Aorta (tissue), 5 donors: ENCODE measurements at regions not wholly inside any gene's neighbourhood (a gene's known extent, or its start where the extent isn't known, plus 50 kb on each side); places are given as distances from the start of the nearest gene placed in this dataset.

Source experiments
- ATAC-seq: fragments of 200-7000 bp; cut with Tn5 transposase; one replicate; pipeline ENCODE4 v1.9.1; 2022; ENCODE audit warnings: moderate library complexity; ENCODE audit not compliant: low FRiP score
- DNase-seq, 2 donors: peaks; one replicate each; pipeline ENCODE4 v3.0.0-alpha.2; 2020
- H3K27ac ChIP-seq, 2 donors: one replicate each; pipeline ENCODE4 v1.5.1; 2013; ENCODE audit warnings: low read length in 2 of 2, mild to moderate bottlenecking in 2 of 2, moderate library complexity in 2 of 2, control low read depth in 1 of 2, inconsistent platforms in 1 of 2, low read depth in 1 of 2
- H3K27me3 ChIP-seq, 2 donors: one replicate each; pipeline ENCODE4 v1.6.1; 2013; ENCODE audit warnings: control low read depth in 1 of 2, low read length in 1 of 2, mild to moderate bottlenecking in 1 of 2, moderate library complexity in 1 of 2; ENCODE audit not compliant: insufficient read depth in 2 of 2, control insufficient read depth in 1 of 2
- H3K36me3 ChIP-seq, 2 donors: one replicate each; pipeline ENCODE4 v1.6.1; 2013; ENCODE audit warnings: control low read depth in 1 of 2, low read length in 1 of 2, mild to moderate bottlenecking in 1 of 2; ENCODE audit not compliant: insufficient read depth in 2 of 2, control insufficient read depth in 1 of 2
- H3K4me1 ChIP-seq, 2 donors: one replicate each; pipeline ENCODE4 v1.6.1; 2013; ENCODE audit warnings: low read length in 2 of 2, control low read depth in 1 of 2, mild to moderate bottlenecking in 1 of 2, moderate library complexity in 1 of 2; ENCODE audit not compliant: insufficient read depth in 2 of 2, control insufficient read depth in 1 of 2
- H3K4me3 ChIP-seq, 2 donors: one replicate each; pipeline ENCODE4 v1.5.1; 2013; ENCODE audit warnings: low read length in 2 of 2, control low read depth in 1 of 2, mild to moderate bottlenecking in 1 of 2
- H3K9me3 ChIP-seq: one replicate; pipeline ENCODE4 v1.6.1; 2013; ENCODE audit warnings: mild to moderate bottlenecking, low read length; ENCODE audit not compliant: control insufficient read depth
- WGBS, 2 donors: extraction: QIAGEN DNeasy Blood & Tissue Kit; methylation state at CpG; one replicate each; pipeline ENCODE4 v1.1.7; 2013; 5-methylcytosine and 5-hydroxymethylcytosine counted together
- intact Hi-C, 2 donors: fragments of 100-400 bp; cut with DNase I; formaldehyde crosslinking; loops; one replicate each; pipeline versions ENCODE4 v1.14.2 to v1.15.0; 2022
- donor health status: healthy with polysubstance abuse.
- donor health status: Bipolar disorder and iron deficiency.
- donor health status: DM: no; HTN: no; CAD: no.
- donor health status: DM: no; HTN: no; CAD: no.
- donor health status: DM: yes; HTN: yes; CAD: no.

DNA sequence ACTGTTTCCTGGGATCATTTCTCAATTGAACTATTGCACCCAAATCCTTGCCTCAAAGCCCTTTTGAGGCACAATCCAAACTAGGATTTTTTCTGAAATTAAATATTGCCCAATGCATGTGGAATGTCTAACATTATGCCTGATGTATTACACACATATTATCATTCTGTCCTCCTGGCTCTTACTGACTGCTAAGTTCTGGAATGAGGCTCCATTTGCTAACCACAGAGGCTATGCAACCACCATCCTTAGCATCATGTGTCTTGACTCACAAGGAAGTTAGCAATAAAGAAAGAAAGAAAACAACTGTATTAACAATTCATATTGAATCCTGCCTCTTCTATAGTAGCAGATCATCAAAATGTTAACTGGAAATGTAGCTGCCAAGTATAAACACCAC, 1142.7 kb downstream of the CNTNAP5 start:
- no peaks in the 10 kb centered on the region for H3K4me1 ChIP-seq
- ATAC-seq (no peak), DNase-seq (no peak)
- intact Hi-C loops: no loop called here
- H3K36me3 ChIP-seq: no peaks in the 10 kb centered on the region
- no peak overlapping the region for H3K4me3 ChIP-seq
- peaks cover 1% of the 10 kb centered on the region for H3K9me3 ChIP-seq
- no peaks in the 10 kb centered on the region for H3K27me3 ChIP-seq
- no peak overlapping the region for H3K27ac ChIP-seq

DNA sequence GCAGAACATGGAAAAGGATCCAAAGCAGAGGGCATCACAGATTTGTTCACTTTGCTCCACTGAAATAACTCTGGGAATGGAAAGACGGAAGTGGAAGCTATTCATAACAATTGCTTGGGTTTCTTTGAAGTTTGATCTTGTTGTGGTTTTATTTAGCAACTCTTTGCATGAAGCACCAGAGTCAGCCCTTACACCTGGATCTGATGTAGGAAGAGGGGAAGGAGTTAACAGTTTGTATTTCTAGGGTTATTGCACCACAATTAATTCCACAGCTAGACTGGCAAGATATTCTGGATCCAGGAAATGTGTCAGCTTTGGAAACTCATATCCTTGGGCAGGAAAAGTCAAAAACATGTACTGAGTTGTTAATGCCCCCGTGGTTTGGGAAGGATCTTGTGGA, 1143.4 kb downstream of the CNTNAP5 start:
- Histone ChIP-seq H3K27me3 (no peaks in the 10 kb centered on the region), H3K4me3 (no peak overlapping the region), H3K9me3 (peaks cover 1% of the 10 kb centered on the region), H3K27ac (no peak overlapping the region), H3K36me3 (no peaks in the 10 kb centered on the region), H3K4me1 (no peaks in the 10 kb centered on the region)
- 55 to 67% methylated on average over 2 of the region's 2 CpGs for WGBS, 2 donors
- intact Hi-C loops: no loop called here
- DNase-seq (no peak), ATAC-seq (no peak)

DNA sequence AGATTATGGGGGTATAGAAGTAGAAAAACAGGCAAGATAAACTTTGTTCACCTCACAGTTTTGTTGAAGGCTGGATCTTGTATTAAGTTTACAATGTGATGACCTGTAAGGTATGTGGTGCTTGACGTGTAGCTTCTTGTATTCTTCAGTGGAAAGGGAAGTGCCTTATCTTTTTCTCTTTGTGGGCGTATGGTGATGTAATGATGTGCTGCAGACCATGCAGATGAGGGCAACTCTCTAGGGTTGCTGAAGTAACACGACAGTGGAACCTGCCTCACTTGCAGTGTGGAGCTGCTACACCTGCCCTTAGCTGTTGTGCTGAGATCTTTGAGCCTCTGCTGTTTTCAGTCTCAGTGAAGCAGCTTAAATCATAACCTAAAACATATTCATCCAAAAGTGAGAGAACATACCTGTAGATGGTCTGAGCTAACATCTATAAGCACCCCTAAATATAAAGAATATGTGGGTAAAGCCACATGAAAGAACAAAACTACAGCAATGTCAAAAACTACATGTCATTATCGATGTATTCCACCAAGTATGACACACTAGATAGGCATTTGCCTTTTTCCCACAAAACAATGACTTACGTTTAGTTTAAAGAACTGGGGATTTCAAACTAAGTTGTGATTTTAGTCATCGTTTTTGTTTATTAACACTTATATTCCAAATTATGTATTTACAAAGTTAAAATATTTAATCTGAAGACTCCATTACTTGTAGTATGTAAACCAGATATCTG, 1144.1 kb downstream of the CNTNAP5 start:
- Histone ChIP-seq H3K4me1 (no peaks in the 10 kb centered on the region), H3K27ac (no peak overlapping the region), H3K36me3 (no peaks in the 10 kb centered on the region), H3K9me3 (peaks cover 1% of the 10 kb centered on the region), H3K4me3 (no peak overlapping the region), H3K27me3 (no peaks in the 10 kb centered on the region)
- ATAC-seq (no peak), DNase-seq (no peak)
- WGBS, 2 donors: 64 to 68% methylated on average over 6 of the region's 6 CpGs
- intact Hi-C loops: no loop called here

DNA sequence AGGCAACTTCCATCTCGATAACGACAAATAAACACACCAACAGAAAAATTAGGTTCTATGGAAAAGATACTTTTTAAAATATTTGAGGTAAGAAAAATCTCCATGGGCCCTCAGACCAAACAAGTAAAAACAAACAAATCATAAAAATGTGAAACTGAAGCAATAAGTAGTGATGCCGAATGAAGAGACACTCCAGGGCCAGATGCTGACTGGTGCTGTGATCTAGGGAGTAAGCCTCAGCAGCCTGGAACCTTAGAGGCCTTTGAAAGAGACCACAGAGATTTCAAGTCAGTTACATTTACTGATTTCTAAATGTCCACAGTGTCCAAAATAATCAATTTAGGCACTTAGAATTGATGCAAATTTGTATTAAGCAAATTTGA, 1144.7 kb downstream of the CNTNAP5 start:
- DNase-seq: no peak
- Histone ChIP-seq H3K4me1 (no peaks in the 10 kb centered on the region), H3K9me3 (peaks cover 1% of the 10 kb centered on the region), H3K27ac (no peak overlapping the region), H3K36me3 (no peaks in the 10 kb centered on the region), H3K4me3 (no peak overlapping the region), H3K27me3 (no peaks in the 10 kb centered on the region)
- intact Hi-C loops: no loop called here
- ATAC-seq: no peak
- 78 to 93% methylated on average over 3 of the region's 3 CpGs for WGBS, 2 donors

DNA sequence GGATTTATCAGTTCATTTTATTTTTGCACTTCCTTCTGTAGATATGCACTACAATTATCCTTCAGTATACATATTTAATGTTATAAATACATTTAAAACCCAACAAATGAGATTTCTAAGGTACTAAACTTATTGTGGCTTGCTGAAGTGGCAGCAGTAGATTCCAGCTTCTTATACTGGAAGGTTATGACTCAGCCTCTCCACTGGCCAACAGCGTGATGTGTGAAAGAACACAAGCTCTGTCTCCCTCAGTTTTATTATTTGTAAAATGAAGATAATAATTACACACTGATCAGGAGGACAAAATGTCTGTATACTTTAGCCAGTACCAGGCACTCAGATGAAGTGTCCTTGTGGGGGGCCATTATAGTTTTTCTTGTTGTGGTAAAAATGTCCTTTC, 1147.1 kb downstream of the CNTNAP5 start:
- Histone ChIP-seq H3K36me3 (no peaks in the 10 kb centered on the region), H3K4me1 (no peaks in the 10 kb centered on the region), H3K9me3 (peaks cover 3% of the 10 kb centered on the region), H3K4me3 (no peak overlapping the region), H3K27me3 (no peaks in the 10 kb centered on the region), H3K27ac (no peak overlapping the region)
- WGBS, 2 donors: 78 to 81% methylated on average over 1 of the region's 1 CpG
- intact Hi-C loops: no loop called here
- DNase-seq (no peak), ATAC-seq (no peak)

DNA sequence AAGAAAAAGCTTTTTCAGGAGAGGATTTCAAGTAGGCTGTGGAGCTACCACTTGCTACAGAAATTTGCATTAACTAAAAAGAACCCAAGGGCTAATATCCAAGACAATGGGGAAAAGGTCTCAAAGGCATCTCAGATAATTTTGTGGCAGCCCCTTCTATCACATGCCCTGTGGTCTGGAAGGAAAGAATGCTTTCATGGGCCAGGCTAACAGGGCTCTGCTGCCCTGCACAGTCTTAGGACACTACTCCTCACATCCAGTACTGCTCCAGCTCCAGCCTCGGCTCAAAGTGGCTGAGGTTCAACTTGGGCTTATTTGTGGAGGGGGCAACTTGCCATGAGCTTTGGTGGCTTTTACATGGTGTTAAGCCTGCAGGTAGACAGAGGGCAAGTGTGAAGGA, 1150.3 kb downstream of the CNTNAP5 start:
- Histone ChIP-seq H3K27ac (no peak overlapping the region), H3K27me3 (no peaks in the 10 kb centered on the region), H3K4me3 (no peak overlapping the region), H3K36me3 (no peaks in the 10 kb centered on the region), H3K4me1 (no peaks in the 10 kb centered on the region), H3K9me3 (peaks cover 2% of the 10 kb centered on the region)
- no peak for ATAC-seq
- DNase-seq: no peak
- intact Hi-C loops: no loop called here
- 71 to 76% methylated on average over 1 of the region's 1 CpG for WGBS, 2 donors

DNA sequence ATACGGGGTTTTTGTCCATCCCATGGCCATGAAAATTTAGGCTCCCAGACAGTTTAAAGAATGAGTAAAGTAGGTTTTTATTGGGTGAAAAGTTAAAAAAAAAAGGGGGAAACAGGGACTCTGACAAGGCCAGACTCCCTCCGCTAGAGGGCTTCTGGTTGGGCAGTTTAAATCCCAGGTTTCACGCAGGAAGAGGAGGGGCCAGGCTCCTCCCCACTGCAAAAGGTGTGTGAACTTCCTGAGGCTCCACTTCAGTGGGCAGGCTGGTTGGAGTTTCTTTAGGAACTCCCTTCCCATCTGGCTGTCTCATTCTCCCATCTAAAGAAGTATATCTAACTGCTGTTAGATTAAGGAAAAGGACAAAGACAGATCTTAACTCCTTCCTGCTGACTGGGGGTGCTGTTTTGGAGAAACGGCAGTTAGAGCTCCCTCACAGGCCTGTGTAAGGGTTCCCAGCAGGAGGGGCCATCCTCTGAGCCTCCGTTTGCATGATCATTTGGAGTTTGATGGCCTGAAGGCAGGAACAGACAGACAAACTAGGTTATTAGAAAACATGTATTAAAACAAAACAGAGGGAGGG, 1160.7 kb downstream of the CNTNAP5 start:
- intact Hi-C loops: no loop called here

DNA sequence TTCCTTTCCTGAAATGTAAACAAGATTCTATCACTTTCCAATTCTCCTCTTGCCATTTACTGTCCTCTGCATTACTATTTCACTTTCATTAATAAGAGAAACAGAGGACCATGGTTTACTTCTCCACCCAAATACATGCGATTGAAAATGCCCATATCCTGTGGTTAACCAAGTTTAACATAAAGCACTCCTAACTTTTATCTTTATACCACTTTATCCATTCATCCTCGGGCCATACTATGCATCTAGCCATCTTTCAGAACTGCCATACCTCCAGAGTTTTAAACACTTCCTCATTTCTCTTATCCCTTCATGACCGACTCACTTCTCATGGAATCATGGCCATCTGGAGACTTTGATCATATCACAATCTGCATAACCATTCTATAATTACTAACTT, 1182.3 kb downstream of the CNTNAP5 start:
- ATAC-seq (no peak), DNase-seq (no peak)
- H3K27me3 ChIP-seq: no peaks in the 10 kb centered on the region
- 80 to 83% methylated on average over 3 of the region's 3 CpGs for WGBS, 2 donors
- no peak overlapping the region for H3K4me3 ChIP-seq
- H3K4me1 ChIP-seq: no peaks in the 10 kb centered on the region
- no peak overlapping the region for H3K27ac ChIP-seq
- intact Hi-C loops: no loop called here
- no peaks in the 10 kb centered on the region for H3K9me3 ChIP-seq
- no peaks in the 10 kb centered on the region for H3K36me3 ChIP-seq

More for the DNA sequence above, 1160.7 kb downstream of the CNTNAP5 start:
- Histone ChIP-seq H3K36me3 (no peaks in the 10 kb centered on the region), H3K9me3 (no peaks in the 10 kb centered on the region), H3K27ac (no peak overlapping the region), H3K27me3 (no peaks in the 10 kb centered on the region), H3K4me3 (no peak overlapping the region), H3K4me1 (no peaks in the 10 kb centered on the region)
- ATAC-seq (no peak), DNase-seq (no peak)
- 57 to 64% methylated on average over 5 of the region's 5 CpGs for WGBS, 2 donors

DNA sequence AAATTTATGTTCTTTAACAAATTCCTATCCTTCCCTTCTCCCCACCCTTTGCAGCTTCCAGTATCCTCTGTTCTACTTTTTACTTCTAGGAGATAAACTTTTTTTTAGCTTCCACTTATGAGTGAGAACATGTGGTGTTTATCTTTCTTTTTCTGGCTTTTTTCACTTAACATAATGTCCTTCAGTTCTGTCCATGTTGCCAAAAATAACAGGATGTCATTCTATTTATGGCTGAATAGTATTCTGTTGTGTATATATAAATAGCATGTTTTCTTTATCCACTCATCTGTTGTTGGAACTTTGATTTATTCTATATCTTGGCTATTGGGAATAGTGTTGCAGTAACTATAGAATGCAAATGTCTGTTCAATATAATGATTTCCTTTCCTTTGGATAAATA, 1191.2 kb downstream of the CNTNAP5 start:
- no peak overlapping the region for H3K27ac ChIP-seq
- no peak for ATAC-seq
- no peaks in the 10 kb centered on the region for H3K36me3 ChIP-seq
- H3K4me3 ChIP-seq: no peak overlapping the region
- no peaks in the 10 kb centered on the region for H3K27me3 ChIP-seq
- peaks cover 2% of the 10 kb centered on the region for H3K9me3 ChIP-seq
- DNase-seq: no peak
- no peaks in the 10 kb centered on the region for H3K4me1 ChIP-seq
- intact Hi-C loops: no loop called here
